Stimulated activated CD4-positive, alpha-beta T cell treated with anti-CD3 and anti-CD28 coated beads, TNF-alpha, amount 100 ng/mL, for 1 hour (primary cell): ENCODE measurements at regions not wholly inside any gene's neighbourhood (a gene's known extent, or its start where the extent isn't known, plus 50 kb on each side); places are given as distances from the start of the nearest gene placed in this dataset.

Experiments used
- DNase-seq, 3 donors: peaks; one replicate each; pipeline ENCODE4 v3.0.0-alpha.2; 2020; ENCODE audit warnings: low read depth in 3 of 3, low spot score in 1 of 3

- no peak for DNase-seq
Observed at GRCh38 chr1:168391851-168392681, 111.4 kb downstream of the TBX19 start.

DNA sequence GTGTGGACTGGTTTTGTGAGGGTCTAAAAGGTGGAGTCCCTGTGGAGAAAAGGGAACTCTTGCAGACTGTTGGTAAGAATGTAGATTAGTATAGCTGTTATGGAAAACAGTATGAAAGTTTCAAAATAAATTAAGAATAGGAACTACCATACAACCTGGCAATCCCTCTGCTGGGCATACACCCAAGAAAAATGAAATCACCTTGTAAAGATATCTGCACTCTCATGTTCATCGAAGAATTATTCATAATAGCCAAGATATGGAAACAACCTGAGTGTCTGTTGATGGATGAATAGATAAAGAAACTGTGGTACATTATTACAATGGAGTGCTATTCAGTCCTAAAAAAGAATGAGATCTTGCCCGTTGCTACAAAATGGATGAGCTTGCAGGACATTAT is 109.6 kb downstream of the TBX19 start:
- DNase-seq, result no peak

DNA sequence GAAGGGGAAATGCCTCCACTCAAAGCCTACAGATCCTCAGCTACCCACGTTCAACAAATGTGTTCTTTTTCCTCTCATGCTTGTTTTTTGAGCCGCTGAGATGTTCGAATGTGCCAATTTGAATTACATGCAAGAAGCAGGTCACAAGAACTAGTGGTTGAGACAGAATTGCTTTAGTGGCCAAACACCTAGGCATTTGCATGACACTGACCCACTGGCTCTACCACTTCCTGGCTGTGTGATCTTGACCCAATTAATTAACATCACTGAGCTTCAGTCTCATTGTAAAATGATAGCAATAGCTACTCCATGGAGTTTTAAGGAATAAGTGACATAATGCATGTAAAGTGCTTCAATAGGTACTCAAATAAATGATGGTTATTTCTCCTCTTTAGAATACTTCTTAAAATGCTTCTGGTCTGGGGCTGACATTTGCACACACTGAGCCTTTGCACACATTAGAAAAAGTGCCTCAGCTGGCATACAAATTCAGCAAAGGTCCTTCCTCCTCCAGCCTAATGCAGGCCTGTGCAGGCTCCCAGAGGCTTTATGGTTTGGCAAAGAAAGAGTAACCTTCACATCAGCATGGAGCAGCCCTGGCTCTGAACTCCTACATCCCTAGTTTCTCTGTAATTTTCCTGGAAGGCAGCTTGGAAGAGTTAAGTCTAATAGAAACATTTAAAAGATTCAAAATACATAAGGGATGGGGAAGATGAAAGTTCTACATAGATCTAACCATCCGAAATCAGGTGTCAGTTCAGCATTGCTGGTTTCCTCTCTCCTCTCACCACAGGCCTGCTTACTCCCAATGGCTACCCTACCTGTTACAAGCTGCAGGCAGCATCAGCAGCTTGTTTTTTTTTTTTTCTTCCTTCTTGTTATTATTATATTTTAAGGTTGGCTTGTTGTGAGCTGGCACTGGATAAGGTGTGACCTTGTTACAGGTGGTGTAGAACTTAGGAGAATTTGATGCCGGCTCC is 107.4 kb downstream of the TBX19 start:
- no peak for DNase-seq

DNA sequence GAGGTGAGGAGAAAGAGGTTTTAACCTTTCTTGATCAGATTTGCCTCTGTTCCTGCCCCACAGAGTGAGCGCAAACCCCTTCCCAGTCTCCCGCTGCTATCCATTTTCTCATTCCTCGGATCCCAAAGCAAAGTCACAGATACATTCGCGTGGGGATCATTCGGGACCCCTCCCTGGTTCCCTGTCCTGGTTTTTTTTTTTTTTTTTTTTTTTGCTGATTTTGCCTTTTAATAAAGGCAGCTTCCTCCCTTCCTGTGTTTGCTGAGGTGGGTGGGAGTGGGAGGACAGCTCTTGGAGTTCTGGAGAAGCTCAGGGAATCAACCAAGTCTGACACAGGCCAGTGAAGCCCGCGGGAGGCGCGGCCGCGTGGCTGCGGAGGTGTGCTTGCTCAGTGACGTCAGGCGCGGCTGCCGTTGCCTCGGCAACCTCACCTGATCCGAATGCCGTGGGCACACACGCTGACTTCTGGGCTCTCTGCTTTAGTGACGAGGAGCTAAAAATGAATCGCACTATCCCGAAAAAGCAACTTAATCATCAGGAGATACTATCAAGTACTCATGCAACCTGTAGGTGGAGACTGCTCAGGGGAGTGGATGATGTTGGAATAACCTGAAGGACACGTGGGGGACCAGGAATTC is 106.4 kb downstream of the TBX19 start:
- peak; percentile 28 to 58 (median 39) for DNase-seq

- DNase-seq, result no peak
Observed at GRCh38 chr1:168386492-168386891, 105.8 kb downstream of the TBX19 start.

- no peak for DNase-seq
Observed at GRCh38 chr1:168381850-168382249, 101.2 kb downstream of the TBX19 start.

DNA sequence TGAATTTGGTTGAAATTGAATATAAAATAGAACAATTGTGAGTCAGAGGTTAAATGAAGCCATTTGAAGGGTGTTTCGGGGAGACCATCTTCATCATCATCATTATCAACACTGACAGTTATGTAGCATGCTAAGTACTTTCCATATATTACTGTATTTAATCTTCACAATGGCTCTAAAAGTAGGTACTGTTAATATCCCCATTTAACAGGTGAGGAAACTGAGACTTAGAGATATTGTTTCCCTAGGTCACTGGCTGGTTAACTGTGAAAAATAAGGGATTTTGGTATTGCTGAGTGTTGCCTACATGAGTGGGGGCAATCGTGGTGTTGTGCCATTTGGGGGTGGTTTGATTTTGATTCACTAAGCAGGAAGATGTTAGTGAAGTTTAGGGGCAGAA is 100.3 kb downstream of the TBX19 start:
- DNase-seq, result no peak

- DNase-seq, result no peak
Observed at GRCh38 chr1:168379104-168379860, 98.6 kb downstream of the TBX19 start.

- no peak for DNase-seq
Observed at GRCh38 chr1:168375566-168376300, 95.1 kb downstream of the TBX19 start.

DNA sequence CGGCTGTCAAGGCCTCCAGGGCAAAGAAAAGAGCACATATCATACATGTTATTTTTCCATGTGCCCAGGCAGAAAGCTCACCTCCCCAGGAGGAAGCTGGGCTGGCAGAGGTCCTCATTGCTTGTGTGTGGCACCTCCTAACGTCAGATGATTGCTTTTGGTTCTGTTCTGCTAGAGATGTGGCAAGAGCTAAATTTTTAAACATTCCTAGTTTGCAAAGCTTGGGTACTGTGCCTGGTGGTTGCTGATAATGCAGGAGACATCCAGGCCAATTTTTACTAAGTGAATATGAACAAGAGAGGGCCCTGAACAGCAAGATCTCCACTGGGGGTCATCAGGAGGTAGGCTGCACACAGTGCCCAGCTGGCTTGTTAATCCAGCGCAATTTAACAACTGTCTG is 93.9 kb downstream of the TBX19 start:
- DNase-seq, result no peak

- no peak for DNase-seq
Observed at GRCh38 chr1:168373869-168374268, 93.2 kb downstream of the TBX19 start.

DNA sequence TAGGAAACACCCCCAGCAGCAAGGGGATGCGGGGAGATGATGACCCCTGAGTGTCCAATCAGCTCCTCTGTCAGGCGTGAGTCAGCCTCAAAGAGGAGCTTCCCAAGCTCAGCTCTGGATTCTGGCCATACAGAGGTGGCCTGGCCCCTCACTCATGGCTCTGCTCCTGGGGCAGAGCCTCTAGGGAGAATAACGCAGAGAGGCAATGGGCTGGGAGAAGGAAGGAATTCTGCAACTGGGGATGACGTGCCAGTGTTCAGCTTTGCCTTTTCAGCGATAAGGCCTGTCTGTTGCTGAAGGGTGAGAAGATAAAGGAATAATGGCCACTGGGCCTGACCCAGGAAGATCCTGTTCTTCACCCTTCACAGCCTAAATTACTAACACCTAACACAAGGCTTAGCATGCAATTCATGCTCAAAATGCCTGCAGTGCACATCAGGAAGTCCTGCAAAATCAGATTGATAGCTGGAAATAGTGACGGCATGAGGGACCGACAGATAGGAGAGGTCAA is 92.2 kb downstream of the TBX19 start:
- DNase-seq, result no peak

- DNase-seq, result no peak
Observed at GRCh38 chr1:168372307-168372706, 91.6 kb downstream of the TBX19 start.

GRCh38 chr1:168371477-168371876 is 90.8 kb downstream of the TBX19 start:
- DNase-seq, result no peak

DNA sequence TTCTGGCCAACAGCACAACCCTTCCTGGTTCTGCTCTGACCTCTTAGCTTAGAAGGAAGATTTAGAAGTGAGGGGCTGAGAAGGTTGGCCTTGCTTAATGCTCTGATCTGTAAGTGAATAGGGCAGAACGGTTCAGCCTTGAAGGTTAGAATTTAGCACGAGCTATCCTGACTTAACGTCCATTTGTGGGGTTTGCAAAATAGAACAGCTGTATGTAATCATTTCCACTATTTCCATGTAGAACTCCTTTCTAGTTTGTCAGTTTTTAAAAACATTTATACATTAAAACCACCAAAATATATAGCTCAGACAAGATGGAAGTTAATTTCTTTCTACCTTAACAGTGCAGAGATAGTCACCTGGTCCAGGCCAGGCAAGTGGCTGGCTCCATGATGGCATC is 89.9 kb downstream of the TBX19 start:
- DNase-seq, result no peak

GRCh38 chr1:168369655-168370054 is 89.0 kb downstream of the TBX19 start:
- DNase-seq, result no peak

GRCh38 chr1:168368131-168368530 is 87.5 kb downstream of the TBX19 start:
- no peak for DNase-seq

GRCh38 chr1:168365719-168366479 is 85.2 kb downstream of the TBX19 start:
- no peak for DNase-seq
